GM12878 (cell line): ENCODE measurements at regions not wholly inside any gene's neighbourhood (a gene's known extent, or its start where the extent isn't known, plus 50 kb on each side); places are given as distances from the start of the nearest gene placed in this dataset.

Experiments used
- CBX3 ChIP-seq: fragments of 200-600 bp; sonication (generic); IDR thresholded peaks from 2 replicates; pipeline ENCODE4 v1.6.1; 2016; ENCODE audit warnings: low read depth, borderline replicate concordance
- CEBPB ChIP-seq, 2 experiments: fragments of 150-350 bp in 1 of 2; IDR thresholded peaks; 2 replicates each; pipeline ENCODE4 v1.6.1; 2012 to 2014; ENCODE audit warnings: low read depth in 2 of 2, low read length in 2 of 2, borderline replicate concordance in 1 of 2, inconsistent platforms in 1 of 2
- CTCF ChIP-seq, 3 experiments: IDR thresholded peaks in 2 of 3; conservative IDR thresholded peaks in 1 of 3; 2 replicates each; pipeline ENCODE4 v1.5.1; 2011; ENCODE audit warnings: low read depth in 3 of 3, low read length in 3 of 3, mild to moderate bottlenecking in 3 of 3, control low read depth in 2 of 3, moderate library complexity in 2 of 3, inconsistent platforms in 1 of 3, mixed read lengths in 1 of 3; ENCODE audit not compliant: control insufficient read depth in 2 of 3, insufficient read depth in 1 of 3; ENCODE audit errors: extremely low read depth in 1 of 3
- EGR1 ChIP-seq, 2 experiments: IDR thresholded peaks; 1 replicate in 1 of 2; 2 replicates in 1 of 2; pipeline ENCODE4 v1.6.1; 2011 to 2012; ENCODE audit warnings: low read depth in 2 of 2, low read length in 2 of 2, borderline replicate concordance in 1 of 2, mild to moderate bottlenecking in 1 of 2, moderate library complexity in 1 of 2
- NBN ChIP-seq: fragments of 450-650 bp; IDR thresholded peaks from 2 replicates; pipeline ENCODE4 v1.6.1; 2016
- POLR2A ChIP-seq: IDR thresholded peaks from 2 replicates; pipeline ENCODE4 v1.6.1; 2011; ENCODE audit warnings: low read depth, mild to moderate bottlenecking, low read length
- POLR2AphosphoS5 ChIP-seq: IDR thresholded peaks from 2 replicates; pipeline ENCODE4 v1.6.1; 2011; ENCODE audit warnings: mild to moderate bottlenecking, low read length, inconsistent platforms
- SIX5 ChIP-seq: IDR thresholded peaks from 2 replicates; pipeline ENCODE4 v1.6.1; 2011; ENCODE audit warnings: mild to moderate bottlenecking, low read depth, low read length, moderate library complexity; ENCODE audit not compliant: severe bottlenecking
- STAT3 ChIP-seq: IDR thresholded peaks from 2 replicates; pipeline ENCODE4 v1.6.1; 2011; ENCODE audit warnings: low read depth, low read length, improper control_type of control experiment
- USF2 ChIP-seq: IDR thresholded peaks from 2 replicates; pipeline ENCODE4 v1.6.1; 2011; ENCODE audit warnings: low read depth, low read length, improper control_type of control experiment, borderline replicate concordance
- ZNF384 ChIP-seq: IDR thresholded peaks from 2 replicates; pipeline ENCODE4 v1.6.1; 2012; ENCODE audit warnings: low read depth, mild to moderate bottlenecking, low read length, improper control_type of control experiment, borderline replicate concordance

GRCh38 chr22:48695731-48696305, 1131.9 kb downstream of the BRD1 start:
- TF ChIP-seq USF2 = no peak
- no peak for TF ChIP-seq ZNF384
- TF ChIP-seq POLR2A = no peak
- no peak for TF ChIP-seq CEBPB (IDR thresholded peaks at IDR 0.05; ENCODE audit: borderline replicate concordance in 1 of 2, low read depth in 2 of 2, low read length in 2 of 2)
- no peak for TF ChIP-seq CBX3
- TF ChIP-seq CTCF (IDR thresholded peaks at IDR 0.05 in 2 of 3, conservative IDR thresholded peaks at IDR 0.05 in 1 of 3; ENCODE audit: control insufficient read depth in 2 of 3, extremely low read depth in 1 of 3, insufficient read depth in 1 of 3, low read depth in 3 of 3, low read length in 3 of 3) = no peak
- TF ChIP-seq SIX5 = no peak
- TF ChIP-seq NBN = no peak
- TF ChIP-seq POLR2AphosphoS5 = no peak
- no peak for TF ChIP-seq EGR1 (IDR thresholded peaks at IDR 0.05; ENCODE audit: borderline replicate concordance in 1 of 2, low read depth in 2 of 2, low read length in 2 of 2)
- TF ChIP-seq STAT3 = no peak
